Panc1 (cell line): ENCODE measurements at regions not wholly inside any gene's neighbourhood (a gene's known extent, or its start where the extent isn't known, plus 50 kb on each side); places are given as distances from the start of the nearest gene placed in this dataset.

ENCODE experiments used
- POLR2AphosphoS5 ChIP-seq: IDR thresholded peaks from 2 replicates; pipeline ENCODE4 v1.6.1; 2012; ENCODE audit warnings: mild to moderate bottlenecking, low read depth, low read length, moderate library complexity
- TF ChIP-seq, protein P1 (sequence below): fragments of 450-650 bp; IDR thresholded peaks from 2 replicates; pipeline ENCODE4 v1.5.1; 2017; ENCODE audit warnings: mild to moderate bottlenecking
- TF ChIP-seq, protein P2 (sequence below), 2 experiments: IDR thresholded peaks; 2 replicates each; pipeline ENCODE4 v1.6.1; 2011 to 2012; ENCODE audit warnings: low read depth in 2 of 2, control low read depth in 1 of 2, low read length in 1 of 2, mild to moderate bottlenecking in 1 of 2, moderate library complexity in 1 of 2; ENCODE audit not compliant: insufficient read depth in 1 of 2

DNA sequence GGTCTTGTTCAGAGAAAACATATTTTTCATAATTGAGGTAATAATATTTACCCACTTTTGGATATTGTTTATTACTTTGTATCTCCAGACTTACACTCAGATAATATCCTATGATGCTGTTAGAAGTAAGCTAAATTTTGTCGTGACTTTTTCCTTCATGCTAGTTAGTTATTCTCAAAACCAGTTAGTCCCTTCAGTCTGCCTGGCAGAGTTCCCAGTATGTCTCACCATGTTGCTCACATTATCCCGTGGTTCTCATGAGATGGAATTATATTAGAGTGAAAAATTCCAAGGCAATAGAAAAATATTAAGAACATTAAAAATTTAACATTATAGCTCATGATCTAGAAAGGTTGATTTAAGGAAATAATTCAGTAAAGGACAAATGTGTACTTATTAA lies 81.5 kb upstream of the SMIM30 start:
- TF ChIP-seq, protein P1, sequence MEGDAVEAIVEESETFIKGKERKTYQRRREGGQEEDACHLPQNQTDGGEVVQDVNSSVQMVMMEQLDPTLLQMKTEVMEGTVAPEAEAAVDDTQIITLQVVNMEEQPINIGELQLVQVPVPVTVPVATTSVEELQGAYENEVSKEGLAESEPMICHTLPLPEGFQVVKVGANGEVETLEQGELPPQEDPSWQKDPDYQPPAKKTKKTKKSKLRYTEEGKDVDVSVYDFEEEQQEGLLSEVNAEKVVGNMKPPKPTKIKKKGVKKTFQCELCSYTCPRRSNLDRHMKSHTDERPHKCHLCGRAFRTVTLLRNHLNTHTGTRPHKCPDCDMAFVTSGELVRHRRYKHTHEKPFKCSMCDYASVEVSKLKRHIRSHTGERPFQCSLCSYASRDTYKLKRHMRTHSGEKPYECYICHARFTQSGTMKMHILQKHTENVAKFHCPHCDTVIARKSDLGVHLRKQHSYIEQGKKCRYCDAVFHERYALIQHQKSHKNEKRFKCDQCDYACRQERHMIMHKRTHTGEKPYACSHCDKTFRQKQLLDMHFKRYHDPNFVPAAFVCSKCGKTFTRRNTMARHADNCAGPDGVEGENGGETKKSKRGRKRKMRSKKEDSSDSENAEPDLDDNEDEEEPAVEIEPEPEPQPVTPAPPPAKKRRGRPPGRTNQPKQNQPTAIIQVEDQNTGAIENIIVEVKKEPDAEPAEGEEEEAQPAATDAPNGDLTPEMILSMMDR, result no peak
- TF ChIP-seq, protein P2, sequence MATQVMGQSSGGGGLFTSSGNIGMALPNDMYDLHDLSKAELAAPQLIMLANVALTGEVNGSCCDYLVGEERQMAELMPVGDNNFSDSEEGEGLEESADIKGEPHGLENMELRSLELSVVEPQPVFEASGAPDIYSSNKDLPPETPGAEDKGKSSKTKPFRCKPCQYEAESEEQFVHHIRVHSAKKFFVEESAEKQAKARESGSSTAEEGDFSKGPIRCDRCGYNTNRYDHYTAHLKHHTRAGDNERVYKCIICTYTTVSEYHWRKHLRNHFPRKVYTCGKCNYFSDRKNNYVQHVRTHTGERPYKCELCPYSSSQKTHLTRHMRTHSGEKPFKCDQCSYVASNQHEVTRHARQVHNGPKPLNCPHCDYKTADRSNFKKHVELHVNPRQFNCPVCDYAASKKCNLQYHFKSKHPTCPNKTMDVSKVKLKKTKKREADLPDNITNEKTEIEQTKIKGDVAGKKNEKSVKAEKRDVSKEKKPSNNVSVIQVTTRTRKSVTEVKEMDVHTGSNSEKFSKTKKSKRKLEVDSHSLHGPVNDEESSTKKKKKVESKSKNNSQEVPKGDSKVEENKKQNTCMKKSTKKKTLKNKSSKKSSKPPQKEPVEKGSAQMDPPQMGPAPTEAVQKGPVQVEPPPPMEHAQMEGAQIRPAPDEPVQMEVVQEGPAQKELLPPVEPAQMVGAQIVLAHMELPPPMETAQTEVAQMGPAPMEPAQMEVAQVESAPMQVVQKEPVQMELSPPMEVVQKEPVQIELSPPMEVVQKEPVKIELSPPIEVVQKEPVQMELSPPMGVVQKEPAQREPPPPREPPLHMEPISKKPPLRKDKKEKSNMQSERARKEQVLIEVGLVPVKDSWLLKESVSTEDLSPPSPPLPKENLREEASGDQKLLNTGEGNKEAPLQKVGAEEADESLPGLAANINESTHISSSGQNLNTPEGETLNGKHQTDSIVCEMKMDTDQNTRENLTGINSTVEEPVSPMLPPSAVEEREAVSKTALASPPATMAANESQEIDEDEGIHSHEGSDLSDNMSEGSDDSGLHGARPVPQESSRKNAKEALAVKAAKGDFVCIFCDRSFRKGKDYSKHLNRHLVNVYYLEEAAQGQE (IDR thresholded peaks at IDR 0.05; ENCODE audit: insufficient read depth in 1 of 2, low read depth in 2 of 2, low read length in 1 of 2), result no peak
- TF ChIP-seq POLR2AphosphoS5, result no peak
